ENCODE measurements at regions not wholly inside any gene's neighbourhood (a gene's known extent, or its start where the extent isn't known, plus 50 kb on each side); places are given as distances from the start of the nearest gene placed in this dataset.

GRCh38 chr1:217149791-217150190, 426.6 kb upstream of the ESRRG start:
- TF ChIP-seq, protein P1, sequence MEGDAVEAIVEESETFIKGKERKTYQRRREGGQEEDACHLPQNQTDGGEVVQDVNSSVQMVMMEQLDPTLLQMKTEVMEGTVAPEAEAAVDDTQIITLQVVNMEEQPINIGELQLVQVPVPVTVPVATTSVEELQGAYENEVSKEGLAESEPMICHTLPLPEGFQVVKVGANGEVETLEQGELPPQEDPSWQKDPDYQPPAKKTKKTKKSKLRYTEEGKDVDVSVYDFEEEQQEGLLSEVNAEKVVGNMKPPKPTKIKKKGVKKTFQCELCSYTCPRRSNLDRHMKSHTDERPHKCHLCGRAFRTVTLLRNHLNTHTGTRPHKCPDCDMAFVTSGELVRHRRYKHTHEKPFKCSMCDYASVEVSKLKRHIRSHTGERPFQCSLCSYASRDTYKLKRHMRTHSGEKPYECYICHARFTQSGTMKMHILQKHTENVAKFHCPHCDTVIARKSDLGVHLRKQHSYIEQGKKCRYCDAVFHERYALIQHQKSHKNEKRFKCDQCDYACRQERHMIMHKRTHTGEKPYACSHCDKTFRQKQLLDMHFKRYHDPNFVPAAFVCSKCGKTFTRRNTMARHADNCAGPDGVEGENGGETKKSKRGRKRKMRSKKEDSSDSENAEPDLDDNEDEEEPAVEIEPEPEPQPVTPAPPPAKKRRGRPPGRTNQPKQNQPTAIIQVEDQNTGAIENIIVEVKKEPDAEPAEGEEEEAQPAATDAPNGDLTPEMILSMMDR (IDR thresholded peaks at IDR 0.05): no peak

DNA sequence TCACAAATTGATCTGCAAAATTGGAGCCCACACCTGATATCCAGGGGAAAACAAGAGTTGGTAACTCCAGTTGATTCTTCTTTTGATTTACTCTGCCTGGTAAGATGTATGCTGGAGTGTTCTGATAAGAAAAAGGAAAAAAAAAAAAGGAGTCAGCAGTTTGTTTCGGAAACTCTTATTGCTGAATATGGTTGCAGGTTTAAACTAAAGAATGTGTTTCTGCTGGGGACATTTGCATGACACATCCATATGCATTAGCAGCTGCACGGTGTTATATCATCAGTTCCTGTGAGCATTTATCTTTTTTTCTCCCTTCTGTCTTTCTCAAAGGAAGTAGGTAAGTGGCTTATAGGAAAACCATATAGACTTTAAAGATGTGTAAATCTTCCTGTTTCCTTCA, 418.5 kb upstream of the ESRRG start:
- TF ChIP-seq, protein P1 (IDR thresholded peaks at IDR 0.05): no peak

DNA sequence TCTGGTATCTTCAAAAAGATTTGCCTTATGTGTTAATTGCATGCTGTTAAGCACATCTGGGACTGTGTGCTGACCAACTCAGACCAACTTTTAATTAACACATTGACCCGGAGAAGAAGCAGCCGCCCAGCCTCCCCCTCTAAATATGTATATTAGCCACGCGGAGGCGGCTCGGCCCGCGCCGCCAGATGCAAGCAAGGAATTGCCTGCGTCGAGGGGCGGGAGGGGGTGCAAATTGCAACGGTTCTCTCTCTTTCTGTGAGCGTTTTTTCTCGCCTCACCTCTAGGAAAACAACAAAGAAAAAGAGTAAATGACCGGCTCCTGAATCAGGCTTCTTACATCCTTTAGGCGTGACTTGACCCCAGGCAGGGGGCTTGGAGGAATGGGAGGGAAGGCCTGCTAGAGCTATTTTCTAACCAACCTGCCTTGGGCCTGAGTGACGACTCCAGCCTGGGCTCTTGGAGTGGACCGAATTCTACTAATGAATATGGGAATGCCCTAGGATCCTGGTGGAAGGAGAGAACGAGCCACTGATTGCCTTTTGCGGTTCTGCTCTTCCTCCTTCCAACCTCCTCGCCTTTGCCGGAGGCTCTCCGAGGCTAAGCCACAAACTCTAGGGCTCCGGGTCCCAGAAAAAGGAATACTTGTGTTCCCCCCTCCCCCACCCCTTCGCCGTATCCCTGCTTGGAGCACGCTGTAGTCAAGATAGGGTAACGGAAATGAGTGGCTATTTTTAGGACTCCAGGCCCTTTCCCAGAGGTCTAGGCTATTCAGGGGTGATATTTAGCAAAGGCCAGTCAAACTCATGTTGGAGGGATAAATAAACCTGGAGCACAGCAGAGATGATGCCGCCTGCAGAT, 417.0 kb upstream of the ESRRG start:
- TF ChIP-seq, protein P1 (IDR thresholded peaks at IDR 0.05): no peak

- TF ChIP-seq, protein P1 (IDR thresholded peaks at IDR 0.05): no peak
Measured at GRCh38 chr1:217139513-217139912, 416.3 kb upstream of the ESRRG start.

DNA sequence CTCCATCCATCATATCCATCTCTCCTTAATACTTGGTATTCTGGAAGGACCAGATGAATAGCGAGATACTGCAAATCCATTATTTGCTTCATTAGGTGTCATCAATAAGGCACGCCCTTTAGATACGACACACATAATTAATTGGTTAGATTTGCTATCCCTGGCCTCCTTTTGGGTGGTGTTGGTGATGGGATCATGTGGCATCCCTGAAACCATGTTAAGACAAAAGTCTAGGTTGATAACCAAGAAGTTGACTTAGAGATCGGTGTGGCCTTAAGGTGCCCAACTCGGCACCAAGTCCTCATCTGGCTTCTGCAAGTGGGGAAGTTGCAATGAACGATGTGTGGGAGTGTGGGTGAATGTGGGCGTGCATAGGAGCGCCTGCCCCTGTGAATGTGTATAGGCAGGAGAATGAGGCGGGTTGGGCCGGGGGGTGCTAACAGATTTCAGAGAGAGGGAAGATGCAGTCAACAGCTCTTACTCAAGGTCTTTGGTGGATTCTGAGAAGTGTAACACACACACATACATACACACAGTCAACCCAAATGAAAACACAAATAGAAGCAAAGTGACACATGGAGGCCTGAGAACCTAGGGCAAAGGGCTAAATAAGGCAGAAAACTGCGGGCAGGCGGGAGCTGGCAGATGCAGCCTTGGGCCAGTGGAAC, 415.7 kb upstream of the ESRRG start:
- TF ChIP-seq, protein P1 (IDR thresholded peaks at IDR 0.05): no peak

DNA sequence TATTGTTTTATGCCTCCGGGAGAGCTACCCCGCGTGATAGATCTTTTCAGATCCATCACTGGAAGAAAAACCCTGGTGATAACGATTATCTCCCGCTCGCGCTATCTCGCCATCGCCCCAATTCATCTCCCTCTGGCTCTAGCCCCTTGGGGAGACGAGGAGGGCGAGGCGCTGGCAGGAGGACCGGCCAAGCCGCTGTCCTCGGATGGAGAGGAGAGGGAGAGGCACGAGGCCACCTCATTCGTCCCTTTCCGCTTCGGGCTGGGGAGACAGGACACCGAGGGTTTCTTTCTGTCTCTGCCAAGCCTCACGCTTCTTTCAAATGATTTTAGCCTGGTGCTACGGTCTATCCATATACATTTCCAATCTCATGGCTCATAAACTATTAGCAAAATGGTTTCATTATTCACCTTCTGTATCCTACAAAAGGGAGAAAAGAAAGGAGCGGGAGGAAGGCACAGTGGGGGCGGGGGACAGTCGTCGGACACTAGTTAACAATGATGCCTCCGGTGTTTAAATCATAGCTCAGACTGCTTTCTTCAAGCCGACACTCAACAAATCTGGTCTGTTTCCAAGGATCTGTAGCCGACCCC, 415.0 kb upstream of the ESRRG start:
- TF ChIP-seq, protein P1 (IDR thresholded peaks at IDR 0.05): no peak

- TF ChIP-seq, protein P1 (IDR thresholded peaks at IDR 0.05): no peak
Measured at GRCh38 chr1:217137210-217137881, 414.1 kb upstream of the ESRRG start.
